ENCODE measurements at regions not wholly inside any gene's neighbourhood (a gene's known extent, or its start where the extent isn't known, plus 50 kb on each side); places are given as distances from the start of the nearest gene placed in this dataset.

- FAIRE-seq (no peak), DNase-seq (ENCODE audit: low read depth in 1 of 2, low spot score in 1 of 2) (no peak), ATAC-seq (no peak)
- H3K4me1 ChIP-seq: no peaks in the 10 kb centered on the region
- POLR2A ChIA-PET: no interaction called here
- CTCF ChIA-PET: no interaction called here
- no peak overlapping the region for H3K27ac ChIP-seq
- no peak overlapping the region for H3K4me3 ChIP-seq
- no peak for TF ChIP-seq SMC3 (IDR thresholded peaks at IDR 0.05)
- no peak for TF ChIP-seq ESRRA (IDR thresholded peaks at IDR 0.05; ENCODE audit: borderline replicate concordance, low read length)
- TF ChIP-seq RNF2 (IDR thresholded peaks at IDR 0.05; ENCODE audit: borderline replicate concordance, low read depth): no peak
- TF ChIP-seq HOXA7 (CRISPR knock-in tag; IDR thresholded peaks at IDR 0.05): no peak
- no peak for TF ChIP-seq NR3C1 (IDR thresholded peaks at IDR 0.05)
- no peak for TF ChIP-seq CBX8 (IDR thresholded peaks at IDR 0.05)
- TF ChIP-seq KDM1A (IDR thresholded peaks at IDR 0.05; ENCODE audit: low read depth): no peak
- TF ChIP-seq PBX3 (IDR thresholded peaks at IDR 0.05): no peak
- no peak for TF ChIP-seq CEBPB (IDR thresholded peaks at IDR 0.05)
- TF ChIP-seq BCL3 (IDR thresholded peaks at IDR 0.05): no peak
- no peak for TF ChIP-seq HMGXB4 (CRISPR knock-in tag; IDR thresholded peaks at IDR 0.05; ENCODE audit: borderline replicate concordance)
- no peak for TF ChIP-seq ZNF302 (CRISPR knock-in tag; IDR thresholded peaks at IDR 0.05)
- no peak for TF ChIP-seq EHMT2 (IDR thresholded peaks at IDR 0.05; ENCODE audit: low read depth)
- no peak for TF ChIP-seq POLR2A (IDR thresholded peaks at IDR 0.05; ENCODE audit: low read length)
- TF ChIP-seq RAD21 (conservative IDR thresholded peaks at IDR 0.05 in 1 of 2, IDR thresholded peaks at IDR 0.05 in 1 of 2): no peak
- TF ChIP-seq ZC3H11A (IDR thresholded peaks at IDR 0.05): no peak
- TF ChIP-seq RFX5 (IDR thresholded peaks at IDR 0.05): no peak
- TF ChIP-seq GATA3 (IDR thresholded peaks at IDR 0.05; ENCODE audit: borderline replicate concordance): no peak
- H3K4me2 ChIP-seq: no peak overlapping the region
- WGBS (ENCODE audit: missing lambda C conversion rate): no CpG with 5 or more reads among the region's 1 CpG
- no peaks in the 10 kb centered on the region for H3K9me3 ChIP-seq
Measured at GRCh38 chrX:146224442-146224841, 406.8 kb downstream of the SLITRK2 start.

GRCh38 chrX:146238173-146238572 lies 420.5 kb downstream of the SLITRK2 start:
- 0% methylated on average over 2 of the region's 2 CpGs for WGBS (ENCODE audit: missing lambda C conversion rate)
- FAIRE-seq (no peak), ATAC-seq (no peak), DNase-seq (ENCODE audit: low read depth in 1 of 2, low spot score in 1 of 2) (no peak)
- Histone ChIP-seq H3K27ac (no peak overlapping the region), H3K4me2 (no peak overlapping the region), H3K4me3 (no peak overlapping the region), H3K4me1 (no peaks in the 10 kb centered on the region), H3K9me3 (no peaks in the 10 kb centered on the region)
- TF ChIP-seq ZNF302 (CRISPR knock-in tag; IDR thresholded peaks at IDR 0.05): no peak
- no peak for TF ChIP-seq RNF2 (IDR thresholded peaks at IDR 0.05; ENCODE audit: borderline replicate concordance, low read depth)
- no peak for TF ChIP-seq HEYL (CRISPR knock-in tag; IDR thresholded peaks at IDR 0.05)
- no peak for TF ChIP-seq CHD4 (IDR thresholded peaks at IDR 0.05; ENCODE audit: borderline replicate concordance)
- no peak for TF ChIP-seq FOSL2 (IDR thresholded peaks at IDR 0.05)
- TF ChIP-seq FOSL2 (CRISPR knock-in tag; IDR thresholded peaks at IDR 0.05): no peak
- POLR2A ChIA-PET: no interaction called here
- CTCF ChIA-PET: no interaction called here

- ChIA-PET POLR2A (no interaction called here), CTCF (no interaction called here)
- 1% methylated on average over 3 of the region's 3 CpGs for WGBS (ENCODE audit: missing lambda C conversion rate)
- ATAC-seq (no peak), DNase-seq (ENCODE audit: low read depth in 1 of 2, low spot score in 1 of 2) (no peak), FAIRE-seq (no peak)
- Histone ChIP-seq H3K4me1 (no peaks in the 10 kb centered on the region), H3K27ac (no peak overlapping the region), H3K4me3 (no peak overlapping the region), H3K9me3 (no peaks in the 10 kb centered on the region), H3K4me2 (no peak overlapping the region)
- no peak for TF ChIP-seq NR3C1 (IDR thresholded peaks at IDR 0.05)
- TF ChIP-seq NPAS2 (CRISPR knock-in tag; IDR thresholded peaks at IDR 0.05; ENCODE audit: borderline replicate concordance): no peak
- TF ChIP-seq RAD21 (conservative IDR thresholded peaks at IDR 0.05 in 1 of 2, IDR thresholded peaks at IDR 0.05 in 1 of 2): no peak
- TF ChIP-seq EHF (CRISPR knock-in tag; IDR thresholded peaks at IDR 0.05): no peak
- TF ChIP-seq ZFP36 (IDR thresholded peaks at IDR 0.05; ENCODE audit: borderline replicate concordance, partially characterized antibody): no peak
- TF ChIP-seq PHF8 (IDR thresholded peaks at IDR 0.05; ENCODE audit: borderline replicate concordance, low read depth): no peak
- no peak for TF ChIP-seq ZNF302 (CRISPR knock-in tag; IDR thresholded peaks at IDR 0.05)
- no peak for TF ChIP-seq TFCP2L1 (CRISPR knock-in tag; IDR thresholded peaks at IDR 0.05)
- TF ChIP-seq JUN (IDR thresholded peaks at IDR 0.05): no peak
Measured at GRCh38 chrX:146241902-146242301, 424.3 kb downstream of the SLITRK2 start.

Measured in A549 (cell line).